ENCODE measurements at regions not wholly inside any gene's neighbourhood (a gene's known extent, or its start where the extent isn't known, plus 50 kb on each side); places are given as distances from the start of the nearest gene placed in this dataset.
"Not testable (repeated sequence)": the region's sequence is repeated elsewhere in the genome, so short reads cannot be mapped to it uniquely, and the experiment has no call there.

- DNase-seq = peak; percentile 0
Observed at GRCh38 chrX:89350024-89350423, 571.7 kb upstream of the TGIF2LX start.

GRCh38 chrX:89369904-89370303, 551.8 kb upstream of the TGIF2LX start:
- DNase-seq = not testable (repeated sequence)

- DNase-seq = not testable (repeated sequence)
Observed at GRCh38 chrX:89393004-89393403, 528.7 kb upstream of the TGIF2LX start.

GRCh38 chrX:89402818-89403217, 518.9 kb upstream of the TGIF2LX start:
- DNase-seq = not testable (repeated sequence)

- DNase-seq = not testable (repeated sequence)
Observed at GRCh38 chrX:89405148-89405547, 516.6 kb upstream of the TGIF2LX start.

GRCh38 chrX:89416930-89417329, 504.8 kb upstream of the TGIF2LX start:
- not testable (repeated sequence) for DNase-seq

- DNase-seq = not testable (repeated sequence)
Observed at GRCh38 chrX:89432652-89433231, 489.0 kb upstream of the TGIF2LX start.

Measured in left kidney (tissue), 1 donor.